PC-3 (cell line): ENCODE measurements at regions not wholly inside any gene's neighbourhood (a gene's known extent, or its start where the extent isn't known, plus 50 kb on each side); places are given as distances from the start of the nearest gene placed in this dataset.

Source experiments
- ATAC-seq: fragments of 200-7000 bp; cut with Tn5 transposase; 2 replicates; pipeline ENCODE4 v1.9.1; 2020; ENCODE audit warnings: mild to moderate bottlenecking, moderate library complexity
- BruUV-seq: library from RNA; stranded (reverse); fragments of 400-500 nt; replicated peaks from 2 replicates; lab custom pipeline; 2021; lab: Mats Ljungman, UMichigan
- CTCF ChIA-PET: fragments of 300-600 bp; sonication (Branson Sonifier 250); formaldehyde crosslinking; loops from one replicate; lab custom pipeline; 2022; ENCODE audit warnings: antibody characterized with exemption; lab: Charles Lee
- POLR2A ChIA-PET: fragments of 300-600 bp; sonication (Branson Sonifier 250); formaldehyde crosslinking; loops from one replicate; lab custom pipeline; 2022; ENCODE audit warnings: antibody characterized with exemption; ENCODE audit not compliant: unreplicated experiment; lab: Charles Lee
- DNase-seq: peaks from one replicate; pipeline ENCODE4 v3.0.0-alpha.2; 2015
- H2AFZ ChIP-seq: fragments of 300-600 bp; sonication (generic); 2 replicates; pipeline ENCODE4 v1.6.0; 2016; ENCODE audit warnings: antibody characterized with exemption, low read length
- H3F3A ChIP-seq: fragments of 300-600 bp; sonication (generic); one replicate; pipeline ENCODE4 v1.6.0; 2017; ENCODE audit warnings: antibody characterized with exemption, low read length, control low read depth, mild to moderate bottlenecking; ENCODE audit not compliant: unreplicated experiment
- H3K27ac ChIP-seq: fragments of 300-600 bp; sonication (generic); 2 replicates; pipeline ENCODE4 v1.5.1; 2016; ENCODE audit warnings: mild to moderate bottlenecking, low read length
- H3K27me3 ChIP-seq: fragments of 300-600 bp; sonication (generic); 2 replicates; pipeline ENCODE4 v1.6.1; 2016; ENCODE audit warnings: low read length, mixed read lengths
- H3K36me3 ChIP-seq: fragments of 300-600 bp; sonication (generic); 2 replicates; pipeline ENCODE4 v1.6.1; 2016; ENCODE audit warnings: low read depth, mixed run types, low read length, mixed read lengths
- H3K4me1 ChIP-seq: fragments of 300-600 bp; sonication (generic); 2 replicates; pipeline ENCODE4 v1.5.1; 2016; ENCODE audit warnings: low read length; ENCODE audit not compliant: insufficient read depth
- H3K4me2 ChIP-seq: fragments of 300-600 bp; sonication (generic); 2 replicates; pipeline ENCODE4 v1.6.0; 2016; ENCODE audit warnings: low read length
- H3K4me3 ChIP-seq: fragments of 300-600 bp; sonication (generic); 2 replicates; pipeline ENCODE4 v1.5.1; 2016; ENCODE audit warnings: mild to moderate bottlenecking, low read length, mixed read lengths
- H3K79me2 ChIP-seq: fragments of 300-600 bp; sonication (generic); 2 replicates; pipeline ENCODE4 v1.6.1; 2017; ENCODE audit warnings: low read length, mixed read lengths
- H3K9ac ChIP-seq: fragments of 300-600 bp; sonication (generic); 2 replicates; pipeline ENCODE4 v1.6.0; 2016; ENCODE audit warnings: mild to moderate bottlenecking, low read length
- H3K9me2 ChIP-seq: fragments of 300-600 bp; sonication (generic); replicated peaks from 2 replicates; pipeline ENCODE4 v1.6.1; 2016; ENCODE audit warnings: mixed run types, low read length, mixed read lengths
- H3K9me3 ChIP-seq: fragments of 300-600 bp; sonication (generic); 2 replicates; pipeline ENCODE4 v1.6.1; 2016; ENCODE audit warnings: low read length, mixed read lengths
- H4K20me1 ChIP-seq: fragments of 300-600 bp; sonication (generic); 2 replicates; pipeline ENCODE4 v1.6.1; 2016; ENCODE audit warnings: low read length, mixed read lengths
- CTCF ChIP-seq: fragments of 300-600 bp; sonication (generic); conservative IDR thresholded peaks from 2 replicates; pipeline ENCODE4 v1.5.1; 2017; ENCODE audit warnings: antibody characterized with exemption, low read depth, mild to moderate bottlenecking, low read length
- EZH2 ChIP-seq: fragments of 300-600 bp; sonication (generic); IDR thresholded peaks from one replicate; pipeline ENCODE4 v1.6.1; 2017; ENCODE audit warnings: antibody characterized with exemption, mild to moderate bottlenecking, low read length; ENCODE audit not compliant: unreplicated experiment
- EZH2phosphoT487 ChIP-seq: fragments of 300-600 bp; sonication (generic); IDR thresholded peaks from 2 replicates; pipeline ENCODE4 v1.6.1; 2018; ENCODE audit warnings: mild to moderate bottlenecking, antibody characterized with exemption, low read length, borderline replicate concordance
- intact Hi-C: fragments of 100-400 bp; cut with micrococcal nuclease; formaldehyde crosslinking; loops from 2 replicates; pipeline ENCODE4 v1.9.0; 2023

- no peaks in the 10 kb centered on the region for H3K9me3 ChIP-seq
- H3K4me2 ChIP-seq = no peak overlapping the region
- intact Hi-C loops = loop anchor here (10.0 kb wide), 2 partner anchors 164 to 176 kb away; no protein-coding TSS in a partner anchor
- no peaks in the 10 kb centered on the region for H3K9me2 ChIP-seq
- H3K79me2 ChIP-seq = no peaks in the 10 kb centered on the region
- no TSS peak for BruUV-seq
- ChIA-PET CTCF (interaction anchor here (0.6 kb wide), 1 partner anchor 114 kb away, joined by 3 read pairs; no protein-coding TSS in a partner anchor), POLR2A (no interaction called here)
- no peaks in the 10 kb centered on the region for H3K36me3 ChIP-seq
- H3K4me1 ChIP-seq = peaks cover 30% of the 10 kb centered on the region
- H3K27ac ChIP-seq = no peak overlapping the region
- ATAC-seq (no peak), DNase-seq (no peak)
- H3F3A ChIP-seq = peaks cover 5% of the 10 kb centered on the region
- TF ChIP-seq EZH2 (no peak), EZH2phosphoT487 (no peak), CTCF (no peak)
- no peaks in the 10 kb centered on the region for H3K27me3 ChIP-seq
- H4K20me1 ChIP-seq = no peaks in the 10 kb centered on the region
- no peak overlapping the region for H3K4me3 ChIP-seq
- no peak overlapping the region for H2AFZ ChIP-seq
- H3K9ac ChIP-seq = no peak overlapping the region
Measured at GRCh38 chr2:226420646-226421045, 379.0 kb downstream of the IRS1 start.

- Histone ChIP-seq H2AFZ (no peak overlapping the region), H3K27ac (no peak overlapping the region), H3K36me3 (no peaks in the 10 kb centered on the region), H3K79me2 (no peaks in the 10 kb centered on the region), H3K9me2 (no peaks in the 10 kb centered on the region), H3F3A (no peaks in the 10 kb centered on the region), H3K4me1 (peaks cover 8% of the 10 kb centered on the region), H3K4me3 (no peak overlapping the region), H3K9ac (no peak overlapping the region), H3K27me3 (no peaks in the 10 kb centered on the region), H4K20me1 (no peaks in the 10 kb centered on the region), H3K4me2 (no peak overlapping the region), H3K9me3 (no peaks in the 10 kb centered on the region)
- ATAC-seq = no peak
- TF ChIP-seq EZH2phosphoT487 = no peak
- no peak for TF ChIP-seq EZH2
- no peak for TF ChIP-seq CTCF
- no peak for DNase-seq
- BruUV-seq = no TSS peak
- POLR2A ChIA-PET = no interaction called here
- CTCF ChIA-PET = no interaction called here
- intact Hi-C loops = no loop called here
Measured at GRCh38 chr2:226418521-226418920, 381.1 kb downstream of the IRS1 start.

GRCh38 chr2:226414335-226414734 lies 385.3 kb downstream of the IRS1 start:
- Histone ChIP-seq H3K9me3 (no peaks in the 10 kb centered on the region), H3K4me2 (no peak overlapping the region), H3K27me3 (no peaks in the 10 kb centered on the region), H3K9me2 (no peaks in the 10 kb centered on the region), H3F3A (no peaks in the 10 kb centered on the region), H3K4me1 (peaks cover 21% of the 10 kb centered on the region), H3K4me3 (no peak overlapping the region), H2AFZ (no peak overlapping the region), H4K20me1 (no peaks in the 10 kb centered on the region), H3K36me3 (no peaks in the 10 kb centered on the region), H3K27ac (no peak overlapping the region), H3K79me2 (no peaks in the 10 kb centered on the region), H3K9ac (no peak overlapping the region)
- no peak for TF ChIP-seq CTCF
- no peak for TF ChIP-seq EZH2phosphoT487
- no peak for TF ChIP-seq EZH2
- POLR2A ChIA-PET = no interaction called here
- no peak for ATAC-seq
- CTCF ChIA-PET = no interaction called here
- no peak for DNase-seq
- no TSS peak for BruUV-seq
- intact Hi-C loops = loop anchor here (5.0 kb wide), 3 partner anchors 37 to 383 kb away; partner anchors contain the start of gene IRS1
